ENCODE measurements at regions not wholly inside any gene's neighbourhood (a gene's known extent, or its start where the extent isn't known, plus 50 kb on each side); places are given as distances from the start of the nearest gene placed in this dataset.

GRCh38 chr17:49910094-49910857 lies 58.7 kb upstream of the DLX4 start (continued):
- peak; percentile 61 for TF ChIP-seq EZH2 (IDR thresholded peaks at IDR 0.05; ENCODE audit: low read depth, low read length, severe bottlenecking)
- no peak for TF ChIP-seq RAD21 (IDR thresholded peaks at IDR 0.05 in 1 of 2, conservative IDR thresholded peaks at IDR 0.05 in 1 of 2; ENCODE audit: low read depth in 2 of 2, low read length in 2 of 2)
- no peak; the same call in 1 of the 2 replicates for TF ChIP-seq KDM1A (IDR thresholded peaks at IDR 0.05; ENCODE audit: borderline replicate concordance, low read length)
- TF ChIP-seq YY1 (IDR thresholded peaks at IDR 0.05; ENCODE audit: low read depth, low read length), result no peak
- 0 out of 2 replicates have a peak, but pooled peaks have one; percentile 2 for TF ChIP-seq CREB1 (IDR thresholded peaks at IDR 0.05)
- no peak for TF ChIP-seq ATF3 (IDR thresholded peaks at IDR 0.05; ENCODE audit: insufficient read depth, low read depth, low read length)
- no peak for TF ChIP-seq POLR2A (IDR thresholded peaks at IDR 0.05; ENCODE audit: control extremely low read depth in 1 of 2, low read depth in 2 of 2, low read length in 2 of 2)
- TF ChIP-seq CEBPB (IDR thresholded peaks at IDR 0.05; ENCODE audit: low read depth, low read length), result no peak
- no peak for TF ChIP-seq SP1 (IDR thresholded peaks at IDR 0.05; ENCODE audit: low read depth, low read length)
- TF ChIP-seq JUN (IDR thresholded peaks at IDR 0.05; ENCODE audit: low read depth, low read length), result no peak
- TF ChIP-seq E2F6 (IDR thresholded peaks at IDR 0.05), result no peak
